HCT116 (cell line): ENCODE measurements at regions not wholly inside any gene's neighbourhood (a gene's known extent, or its start where the extent isn't known, plus 50 kb on each side); places are given as distances from the start of the nearest gene placed in this dataset.

Experiments used
- ATAC-seq: fragments of 200-7000 bp; cut with Tn5 transposase; 2 replicates; pipeline ENCODE4 v1.9.1; 2020; ENCODE audit warnings: mild to moderate bottlenecking, moderate library complexity
- BruUV-seq: library from RNA; stranded (reverse); fragments of 400-500 nt; replicated peaks from 2 replicates; lab custom pipeline; 2021; lab: Mats Ljungman, UMichigan
- CTCF ChIA-PET: fragments of 300-600 bp; sonication (Branson Sonifier 250); formaldehyde crosslinking; loops from one replicate; lab custom pipeline; 2021; ENCODE audit warnings: antibody characterized with exemption; lab: Charles Lee
- POLR2A ChIA-PET: fragments of 300-600, 350-600 bp; sonication (Branson Sonifier 250); formaldehyde crosslinking; loops from one replicate; lab custom pipeline; 2021; ENCODE audit warnings: antibody characterized with exemption; lab: Charles Lee
- RAD21 ChIA-PET, 2 experiments: fragments of 300-600 bp; sonication (Branson Sonifier 250); formaldehyde crosslinking; loops; one replicate each; lab custom pipeline; 2023; ENCODE audit warnings: low total read pairs in 2 of 2; ENCODE audit not compliant: uncharacterized antibody in 2 of 2, unreplicated experiment in 2 of 2, low non-redundant PET in 1 of 2; lab: Charles Lee
- DNase-seq: peaks from one replicate; pipeline ENCODE4 v3.0.0-alpha.2; 2010; ENCODE audit warnings: low read depth, low spot score
- H2AFZ ChIP-seq: fragments of 200-600 bp; shearing (Covaris generic), sonication (generic); 2 replicates; pipeline ENCODE4 v1.6.1; 2017; ENCODE audit warnings: low read depth, mixed run types, mixed read lengths, antibody characterized with exemption, low read length; ENCODE audit not compliant: poor library complexity, severe bottlenecking
- H3K27ac ChIP-seq: 2 replicates; pipeline ENCODE4 v1.5.1; 2012; ENCODE audit warnings: low read depth, low read length
- H3K27me3 ChIP-seq: fragments of 200-600 bp; sonication (generic); 2 replicates; pipeline ENCODE4 v1.6.1; 2016; ENCODE audit warnings: mixed run types, low read length, mixed read lengths; ENCODE audit not compliant: insufficient read depth
- H3K36me3 ChIP-seq, 2 experiments: fragments of 200-500 bp in 1 of 2; fragments of 200-600 bp in 1 of 2; sonication (Bioruptor generic) in 1 of 2; sonication (generic) in 1 of 2; 2 replicates each; pipeline versions ENCODE4 v1.5.1 to v1.6.1; 2014 to 2016; ENCODE audit warnings: low read length in 2 of 2, inconsistent platforms in 1 of 2, mixed read lengths in 1 of 2, mixed run types in 1 of 2; ENCODE audit not compliant: insufficient read depth in 2 of 2, control insufficient read depth in 1 of 2
- H3K4me1 ChIP-seq, 2 experiments: fragments of 200-600 bp in 1 of 2; sonication (generic) in 1 of 2; 2 replicates each; pipeline versions ENCODE4 v1.5.1 to v1.6.1; 2012 to 2017; ENCODE audit warnings: low read length in 2 of 2, inconsistent platforms in 1 of 2, mild to moderate bottlenecking in 1 of 2, mixed read lengths in 1 of 2, mixed run types in 1 of 2, moderate library complexity in 1 of 2; ENCODE audit not compliant: insufficient read depth in 2 of 2, control insufficient read depth in 1 of 2
- H3K4me2 ChIP-seq: fragments of 200-600 bp; sonication (generic); 2 replicates; pipeline ENCODE4 v1.6.1; 2017; ENCODE audit warnings: mixed run types, low read length, mixed read lengths
- H3K4me3 ChIP-seq, 2 experiments: fragments of 200-600 bp in 1 of 2; sonication (generic) in 1 of 2; replicated peaks in 1 of 2; 2 replicates each; pipeline ENCODE4 v1.5.1; 2011 to 2016; ENCODE audit warnings: low read length in 2 of 2, control low read depth in 1 of 2, low read depth in 1 of 2, mild to moderate bottlenecking in 1 of 2, mixed read lengths in 1 of 2, mixed run types in 1 of 2
- H3K79me2 ChIP-seq: fragments of 200-600 bp; sonication (generic); 2 replicates; pipeline ENCODE4 v1.6.1; 2017; ENCODE audit warnings: mild to moderate bottlenecking, mixed run types, low read length, moderate library complexity, mixed read lengths; ENCODE audit not compliant: insufficient read depth
- H3K9ac ChIP-seq: fragments of 200-600 bp; sonication (generic); 2 replicates; pipeline ENCODE4 v1.6.1; 2016; ENCODE audit warnings: low read length, mixed read lengths
- H3K9me2 ChIP-seq: fragments of 200-600 bp; sonication (generic), shearing (Covaris generic); 2 replicates; pipeline ENCODE4 v1.6.1; 2017; ENCODE audit warnings: mixed run types, mild to moderate bottlenecking, moderate library complexity; ENCODE audit not compliant: insufficient read depth
- H3K9me3 ChIP-seq, 2 experiments: fragments of 200-500 bp in 1 of 2; fragments of 200-600 bp in 1 of 2; sonication (Bioruptor generic) in 1 of 2; sonication (generic) in 1 of 2; 2 replicates each; pipeline ENCODE4 v1.6.1; 2014 to 2017; ENCODE audit warnings: low read length in 2 of 2, mixed read lengths in 2 of 2, inconsistent platforms in 1 of 2, low read depth in 1 of 2, mild to moderate bottlenecking in 1 of 2, mixed run types in 1 of 2, moderate library complexity in 1 of 2; ENCODE audit not compliant: control insufficient read depth in 1 of 2, insufficient read depth in 1 of 2
- H4K20me1 ChIP-seq: fragments of 200-600 bp; sonication (generic), shearing (Covaris generic); 2 replicates; pipeline ENCODE4 v1.6.1; 2017; ENCODE audit warnings: mixed run types, mild to moderate bottlenecking, moderate library complexity; ENCODE audit not compliant: insufficient read depth
- CEBPB ChIP-seq: IDR thresholded peaks from 2 replicates; pipeline ENCODE4 v1.6.1; 2012; ENCODE audit warnings: low read depth
- EZH2phosphoT487 ChIP-seq: fragments of 200-600 bp; IDR thresholded peaks from 2 replicates; pipeline ENCODE4 v1.6.1; 2018; ENCODE audit warnings: antibody characterized with exemption, borderline replicate concordance
- POLR2A ChIP-seq: IDR thresholded peaks from 2 replicates; pipeline ENCODE4 v1.7.0; 2011; ENCODE audit warnings: borderline replicate concordance; ENCODE audit not compliant: insufficient read depth, insufficient read length; ENCODE audit errors: extremely low read depth
- SIN3A ChIP-seq: IDR thresholded peaks from 2 replicates; pipeline ENCODE4 v1.6.1; 2012; ENCODE audit warnings: low read depth
- intact Hi-C: fragments of 100-400 bp; cut with micrococcal nuclease; formaldehyde crosslinking; loops from 2 replicates; pipeline ENCODE4 v1.10.0; 2022
- TF ChIP-seq, protein P1 (sequence below): IDR thresholded peaks from 2 replicates; pipeline ENCODE4 v1.6.1; 2011; ENCODE audit warnings: mild to moderate bottlenecking, low read length, moderate library complexity; ENCODE audit not compliant: insufficient replicate concordance; ENCODE audit errors: extremely low read depth
- TF ChIP-seq, protein P2 (sequence below): IDR thresholded peaks from 2 replicates; pipeline ENCODE4 v1.6.1; 2012; ENCODE audit warnings: low read depth

DNA sequence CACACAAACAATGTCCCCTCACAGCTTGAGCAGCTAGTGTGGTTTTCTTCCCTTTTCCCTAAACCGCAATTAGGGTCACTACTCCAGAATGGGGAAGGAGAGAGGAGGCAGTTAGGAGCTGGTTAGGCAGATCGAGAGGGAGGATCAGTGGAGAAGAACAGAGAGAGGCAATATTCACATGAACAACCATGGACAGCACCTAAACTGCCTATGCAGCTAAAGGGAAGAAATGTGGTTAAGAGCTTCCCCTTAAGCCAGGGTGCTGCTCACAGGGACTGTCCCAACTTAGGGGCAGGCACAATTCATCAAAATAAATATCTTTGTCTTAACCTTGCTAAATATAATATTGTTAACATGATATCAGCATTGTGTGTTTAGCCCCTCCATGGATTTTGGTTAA is 359.3 kb upstream of the CDH18 start:
- Histone ChIP-seq H2AFZ (no peak overlapping the region), H3K4me1 (no peaks in the 10 kb centered on the region), H3K79me2 (no peaks in the 10 kb centered on the region), H3K27ac (no peak overlapping the region)
- RAD21 ChIA-PET, result no interaction called here
- TF ChIP-seq EZH2phosphoT487, result no peak
- TF ChIP-seq SIN3A, result no peak
- TF ChIP-seq, all 23 proteins: peak for 0
- Histone ChIP-seq H3K9me2 (no peaks in the 10 kb centered on the region), H3K27me3 (no peaks in the 10 kb centered on the region), H3K4me2 (no peak overlapping the region), H3K9ac (no peak overlapping the region), H3K4me3 (no peak overlapping the region), H4K20me1 (no peaks in the 10 kb centered on the region), H3K36me3 (no peaks in the 10 kb centered on the region), H3K9me3 (peaks cover 4 to 17% of the 10 kb centered on the region in 2 experiments; a peak in 2 of 4 replicates)
- no peak for ATAC-seq
- ChIA-PET CTCF (no interaction called here), POLR2A (no interaction called here)
- DNase-seq, result no peak
- intact Hi-C loops, result no loop called here
- no TSS peak for BruUV-seq

DNA sequence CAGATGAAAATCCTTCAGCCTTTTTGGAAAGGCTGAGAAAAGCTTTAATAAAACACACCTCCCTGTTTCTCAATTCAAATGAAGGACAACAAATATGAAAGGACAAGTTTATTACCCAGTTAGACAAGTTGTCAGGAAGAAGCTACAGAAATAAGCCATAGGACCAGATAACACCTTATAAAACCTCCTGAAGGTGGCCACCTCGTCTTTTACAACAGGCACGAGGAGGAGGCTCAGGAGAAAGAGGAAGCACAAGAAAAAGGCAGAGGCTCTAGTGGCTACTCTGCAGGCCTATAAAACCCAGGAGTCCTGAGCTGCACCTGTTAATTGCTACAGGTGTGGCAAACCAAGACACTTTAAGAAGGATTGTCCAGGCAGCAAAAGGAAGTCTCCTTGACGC is 352.1 kb upstream of the CDH18 start:
- no peaks in the 10 kb centered on the region for H4K20me1 ChIP-seq
- intact Hi-C loops, result no loop called here
- no peaks in the 10 kb centered on the region for H3K27me3 ChIP-seq
- ChIA-PET RAD21 (no interaction called here), CTCF (no interaction called here), POLR2A (no interaction called here)
- DNase-seq (no peak), ATAC-seq (no peak)
- H3K4me3 ChIP-seq, result no peak overlapping the region
- H3K9ac ChIP-seq, result no peak overlapping the region
- no peaks in the 10 kb centered on the region for H3K36me3 ChIP-seq
- no peak overlapping the region for H3K4me2 ChIP-seq
- BruUV-seq, result no TSS peak
- H3K79me2 ChIP-seq, result no peaks in the 10 kb centered on the region
- peaks cover 0 to 17% of the 10 kb centered on the region in 2 experiments; a peak in 2 of 4 replicates for H3K9me3 ChIP-seq
- no peak overlapping the region for H2AFZ ChIP-seq
- no peaks in the 10 kb centered on the region for H3K9me2 ChIP-seq
- no peak overlapping the region for H3K27ac ChIP-seq
- TF ChIP-seq CEBPB, result no peak
- TF ChIP-seq, protein P1, sequence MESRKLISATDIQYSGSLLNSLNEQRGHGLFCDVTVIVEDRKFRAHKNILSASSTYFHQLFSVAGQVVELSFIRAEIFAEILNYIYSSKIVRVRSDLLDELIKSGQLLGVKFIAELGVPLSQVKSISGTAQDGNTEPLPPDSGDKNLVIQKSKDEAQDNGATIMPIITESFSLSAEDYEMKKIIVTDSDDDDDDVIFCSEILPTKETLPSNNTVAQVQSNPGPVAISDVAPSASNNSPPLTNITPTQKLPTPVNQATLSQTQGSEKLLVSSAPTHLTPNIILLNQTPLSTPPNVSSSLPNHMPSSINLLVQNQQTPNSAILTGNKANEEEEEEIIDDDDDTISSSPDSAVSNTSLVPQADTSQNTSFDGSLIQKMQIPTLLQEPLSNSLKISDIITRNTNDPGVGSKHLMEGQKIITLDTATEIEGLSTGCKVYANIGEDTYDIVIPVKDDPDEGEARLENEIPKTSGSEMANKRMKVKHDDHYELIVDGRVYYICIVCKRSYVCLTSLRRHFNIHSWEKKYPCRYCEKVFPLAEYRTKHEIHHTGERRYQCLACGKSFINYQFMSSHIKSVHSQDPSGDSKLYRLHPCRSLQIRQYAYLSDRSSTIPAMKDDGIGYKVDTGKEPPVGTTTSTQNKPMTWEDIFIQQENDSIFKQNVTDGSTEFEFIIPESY, result no peak
- TF ChIP-seq POLR2A, result no peak
- TF ChIP-seq, protein P2, sequence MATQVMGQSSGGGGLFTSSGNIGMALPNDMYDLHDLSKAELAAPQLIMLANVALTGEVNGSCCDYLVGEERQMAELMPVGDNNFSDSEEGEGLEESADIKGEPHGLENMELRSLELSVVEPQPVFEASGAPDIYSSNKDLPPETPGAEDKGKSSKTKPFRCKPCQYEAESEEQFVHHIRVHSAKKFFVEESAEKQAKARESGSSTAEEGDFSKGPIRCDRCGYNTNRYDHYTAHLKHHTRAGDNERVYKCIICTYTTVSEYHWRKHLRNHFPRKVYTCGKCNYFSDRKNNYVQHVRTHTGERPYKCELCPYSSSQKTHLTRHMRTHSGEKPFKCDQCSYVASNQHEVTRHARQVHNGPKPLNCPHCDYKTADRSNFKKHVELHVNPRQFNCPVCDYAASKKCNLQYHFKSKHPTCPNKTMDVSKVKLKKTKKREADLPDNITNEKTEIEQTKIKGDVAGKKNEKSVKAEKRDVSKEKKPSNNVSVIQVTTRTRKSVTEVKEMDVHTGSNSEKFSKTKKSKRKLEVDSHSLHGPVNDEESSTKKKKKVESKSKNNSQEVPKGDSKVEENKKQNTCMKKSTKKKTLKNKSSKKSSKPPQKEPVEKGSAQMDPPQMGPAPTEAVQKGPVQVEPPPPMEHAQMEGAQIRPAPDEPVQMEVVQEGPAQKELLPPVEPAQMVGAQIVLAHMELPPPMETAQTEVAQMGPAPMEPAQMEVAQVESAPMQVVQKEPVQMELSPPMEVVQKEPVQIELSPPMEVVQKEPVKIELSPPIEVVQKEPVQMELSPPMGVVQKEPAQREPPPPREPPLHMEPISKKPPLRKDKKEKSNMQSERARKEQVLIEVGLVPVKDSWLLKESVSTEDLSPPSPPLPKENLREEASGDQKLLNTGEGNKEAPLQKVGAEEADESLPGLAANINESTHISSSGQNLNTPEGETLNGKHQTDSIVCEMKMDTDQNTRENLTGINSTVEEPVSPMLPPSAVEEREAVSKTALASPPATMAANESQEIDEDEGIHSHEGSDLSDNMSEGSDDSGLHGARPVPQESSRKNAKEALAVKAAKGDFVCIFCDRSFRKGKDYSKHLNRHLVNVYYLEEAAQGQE, result no peak
- no peak for TF ChIP-seq SIN3A
- no peaks in the 10 kb centered on the region for H3K4me1 ChIP-seq
